K562 (cell line): ENCODE measurements at regions not wholly inside any gene's neighbourhood (a gene's known extent, or its start where the extent isn't known, plus 50 kb on each side); places are given as distances from the start of the nearest gene placed in this dataset.
A peak's percentile ranks its signal among the peaks of the same experiment; 100 is the strongest.

Source experiments
- ATF4 ChIP-seq: fragments of 450-650 bp; formaldehyde crosslinking; IDR thresholded peaks from 2 replicates; pipeline ENCODE4 v1.4.0; 2022; ENCODE audit warnings: mild to moderate bottlenecking, moderate library complexity
- CTBP1 ChIP-seq: fragments of 450-650 bp; IDR thresholded peaks from 2 replicates; pipeline ENCODE4 v1.6.1; 2016; ENCODE audit warnings: borderline replicate concordance
- ELF1 ChIP-seq: fragments of 200-800 bp; sonication (Bioruptor generic); IDR thresholded peaks from 2 replicates; pipeline ENCODE4 v1.6.1; 2016; ENCODE audit warnings: missing genetic modification characterization, missing compliant biosample characterization
- FOXK2 ChIP-seq, 2 experiments: fragments of 450-650 bp; IDR thresholded peaks in 1 of 2; conservative IDR thresholded peaks in 1 of 2; 2 replicates each; pipeline ENCODE4 v1.6.1; 2016; ENCODE audit warnings: low read depth in 2 of 2, mild to moderate bottlenecking in 1 of 2
- FOXO4 ChIP-seq: fragments of 450-650 bp; formaldehyde crosslinking; IDR thresholded peaks from 2 replicates; pipeline ENCODE4 v1.4.0; 2020; ENCODE audit warnings: mild to moderate bottlenecking, moderate library complexity
- GABPA ChIP-seq: fragments of 200-800 bp; sonication (Bioruptor generic); conservative IDR thresholded peaks from 2 replicates; pipeline ENCODE4 v1.6.1; 2016; ENCODE audit warnings: low read depth, missing genetic modification characterization, missing compliant biosample characterization
- HDAC1 ChIP-seq, 2 experiments: fragments of 450-650 bp; IDR thresholded peaks; 2 replicates each; pipeline ENCODE4 v1.6.1; 2016 to 2017; ENCODE audit warnings: inconsistent platforms in 1 of 2, mild to moderate bottlenecking in 1 of 2, moderate library complexity in 1 of 2
- HNRNPLL ChIP-seq: fragments of 200-400 bp; formaldehyde crosslinking; IDR thresholded peaks from 2 replicates; pipeline ENCODE4 v1.6.1; 2017; ENCODE audit warnings: low read length, low read depth, mild to moderate bottlenecking; ENCODE audit not compliant: poor library complexity, severe bottlenecking
- JUN ChIP-seq, 2 experiments: sonication (generic) in 1 of 2; formaldehyde crosslinking in 1 of 2; IDR thresholded peaks; 2 replicates each; pipeline versions ENCODE4 v1.6.1 to v1.8.0; 2012 to 2022; ENCODE audit warnings: borderline replicate concordance in 2 of 2, mild to moderate bottlenecking in 2 of 2, improper control_type of control experiment in 1 of 2, low read depth in 1 of 2, low read length in 1 of 2, missing genetic modification reagents in 1 of 2
- NCOA4 ChIP-seq: fragments of 450-650 bp; IDR thresholded peaks from 2 replicates; pipeline ENCODE4 v1.6.1; 2018; ENCODE audit warnings: mild to moderate bottlenecking; ENCODE audit not compliant: partially characterized antibody
- NR1H2 ChIP-seq: sonication (generic); formaldehyde crosslinking; IDR thresholded peaks from 2 replicates; pipeline ENCODE4 v1.4.0; 2020; ENCODE audit warnings: mild to moderate bottlenecking, missing genetic modification reagents
- PHB ChIP-seq: fragments of 250-450 bp; sonication (Bioruptor Pico); IDR thresholded peaks from 2 replicates; pipeline ENCODE4 v1.5.0; 2021
- TCF3 ChIP-seq: sonication (generic); formaldehyde crosslinking; IDR thresholded peaks from 2 replicates; pipeline ENCODE4 v1.4.0; 2020; ENCODE audit warnings: mild to moderate bottlenecking, missing genetic modification reagents
- ZNF830 ChIP-seq: fragments of 250-450 bp; sonication (Bioruptor Pico); IDR thresholded peaks from 2 replicates; pipeline ENCODE4 v1.5.0; 2021; ENCODE audit warnings: mild to moderate bottlenecking
- TF ChIP-seq, protein P1 (sequence below), 2 experiments: fragments of 450-650 bp; IDR thresholded peaks; 2 replicates each; pipeline ENCODE4 v1.6.1; 2016; ENCODE audit warnings: mild to moderate bottlenecking in 2 of 2, borderline replicate concordance in 1 of 2, low read depth in 1 of 2, moderate library complexity in 1 of 2
- TF ChIP-seq, protein P2 (sequence below): fragments of 250-450 bp; sonication (Bioruptor Pico); IDR thresholded peaks from 2 replicates; pipeline ENCODE4 v1.6.1; 2021; ENCODE audit warnings: mild to moderate bottlenecking

GRCh38 chr1:101291562-101292380, 55.0 kb downstream of the S1PR1 start (continued):
- TF ChIP-seq HNRNPLL: no peak
- TF ChIP-seq HDAC1 (IDR thresholded peaks at IDR 0.05): no peak
- TF ChIP-seq NR1H2 (CRISPR knock-in tag): no peak
- no peak for TF ChIP-seq PHB (CRISPR knock-in tag)
- TF ChIP-seq FOXK2 (conservative IDR thresholded peaks at IDR 0.05 in 1 of 2, IDR thresholded peaks at IDR 0.05 in 1 of 2; ENCODE audit: low read depth in 2 of 2): no peak
- no peak for TF ChIP-seq NCOA4
- TF ChIP-seq CTBP1: peak; percentile 54
- peak; percentile 68 for TF ChIP-seq TCF3 (CRISPR knock-in tag)
- TF ChIP-seq FOXO4 (CRISPR knock-in tag): no peak
- TF ChIP-seq JUN (IDR thresholded peaks at IDR 0.05; ENCODE audit: borderline replicate concordance, low read depth, low read length): 0 out of 2 replicates have a peak, but pooled peaks have one; percentile 11
- TF ChIP-seq JUN (CRISPR knock-in tag; IDR thresholded peaks at IDR 0.05; ENCODE audit: borderline replicate concordance): no peak
- no peak for TF ChIP-seq ZNF830
- peak; percentile 93 for TF ChIP-seq ATF4 (CRISPR knock-in tag)
- TF ChIP-seq GABPA: peak; percentile 29; the same call in 1 of the 2 replicates
- TF ChIP-seq ELF1: peak; percentile 42; the same call in 1 of the 2 replicates
- TF ChIP-seq, protein P1, sequence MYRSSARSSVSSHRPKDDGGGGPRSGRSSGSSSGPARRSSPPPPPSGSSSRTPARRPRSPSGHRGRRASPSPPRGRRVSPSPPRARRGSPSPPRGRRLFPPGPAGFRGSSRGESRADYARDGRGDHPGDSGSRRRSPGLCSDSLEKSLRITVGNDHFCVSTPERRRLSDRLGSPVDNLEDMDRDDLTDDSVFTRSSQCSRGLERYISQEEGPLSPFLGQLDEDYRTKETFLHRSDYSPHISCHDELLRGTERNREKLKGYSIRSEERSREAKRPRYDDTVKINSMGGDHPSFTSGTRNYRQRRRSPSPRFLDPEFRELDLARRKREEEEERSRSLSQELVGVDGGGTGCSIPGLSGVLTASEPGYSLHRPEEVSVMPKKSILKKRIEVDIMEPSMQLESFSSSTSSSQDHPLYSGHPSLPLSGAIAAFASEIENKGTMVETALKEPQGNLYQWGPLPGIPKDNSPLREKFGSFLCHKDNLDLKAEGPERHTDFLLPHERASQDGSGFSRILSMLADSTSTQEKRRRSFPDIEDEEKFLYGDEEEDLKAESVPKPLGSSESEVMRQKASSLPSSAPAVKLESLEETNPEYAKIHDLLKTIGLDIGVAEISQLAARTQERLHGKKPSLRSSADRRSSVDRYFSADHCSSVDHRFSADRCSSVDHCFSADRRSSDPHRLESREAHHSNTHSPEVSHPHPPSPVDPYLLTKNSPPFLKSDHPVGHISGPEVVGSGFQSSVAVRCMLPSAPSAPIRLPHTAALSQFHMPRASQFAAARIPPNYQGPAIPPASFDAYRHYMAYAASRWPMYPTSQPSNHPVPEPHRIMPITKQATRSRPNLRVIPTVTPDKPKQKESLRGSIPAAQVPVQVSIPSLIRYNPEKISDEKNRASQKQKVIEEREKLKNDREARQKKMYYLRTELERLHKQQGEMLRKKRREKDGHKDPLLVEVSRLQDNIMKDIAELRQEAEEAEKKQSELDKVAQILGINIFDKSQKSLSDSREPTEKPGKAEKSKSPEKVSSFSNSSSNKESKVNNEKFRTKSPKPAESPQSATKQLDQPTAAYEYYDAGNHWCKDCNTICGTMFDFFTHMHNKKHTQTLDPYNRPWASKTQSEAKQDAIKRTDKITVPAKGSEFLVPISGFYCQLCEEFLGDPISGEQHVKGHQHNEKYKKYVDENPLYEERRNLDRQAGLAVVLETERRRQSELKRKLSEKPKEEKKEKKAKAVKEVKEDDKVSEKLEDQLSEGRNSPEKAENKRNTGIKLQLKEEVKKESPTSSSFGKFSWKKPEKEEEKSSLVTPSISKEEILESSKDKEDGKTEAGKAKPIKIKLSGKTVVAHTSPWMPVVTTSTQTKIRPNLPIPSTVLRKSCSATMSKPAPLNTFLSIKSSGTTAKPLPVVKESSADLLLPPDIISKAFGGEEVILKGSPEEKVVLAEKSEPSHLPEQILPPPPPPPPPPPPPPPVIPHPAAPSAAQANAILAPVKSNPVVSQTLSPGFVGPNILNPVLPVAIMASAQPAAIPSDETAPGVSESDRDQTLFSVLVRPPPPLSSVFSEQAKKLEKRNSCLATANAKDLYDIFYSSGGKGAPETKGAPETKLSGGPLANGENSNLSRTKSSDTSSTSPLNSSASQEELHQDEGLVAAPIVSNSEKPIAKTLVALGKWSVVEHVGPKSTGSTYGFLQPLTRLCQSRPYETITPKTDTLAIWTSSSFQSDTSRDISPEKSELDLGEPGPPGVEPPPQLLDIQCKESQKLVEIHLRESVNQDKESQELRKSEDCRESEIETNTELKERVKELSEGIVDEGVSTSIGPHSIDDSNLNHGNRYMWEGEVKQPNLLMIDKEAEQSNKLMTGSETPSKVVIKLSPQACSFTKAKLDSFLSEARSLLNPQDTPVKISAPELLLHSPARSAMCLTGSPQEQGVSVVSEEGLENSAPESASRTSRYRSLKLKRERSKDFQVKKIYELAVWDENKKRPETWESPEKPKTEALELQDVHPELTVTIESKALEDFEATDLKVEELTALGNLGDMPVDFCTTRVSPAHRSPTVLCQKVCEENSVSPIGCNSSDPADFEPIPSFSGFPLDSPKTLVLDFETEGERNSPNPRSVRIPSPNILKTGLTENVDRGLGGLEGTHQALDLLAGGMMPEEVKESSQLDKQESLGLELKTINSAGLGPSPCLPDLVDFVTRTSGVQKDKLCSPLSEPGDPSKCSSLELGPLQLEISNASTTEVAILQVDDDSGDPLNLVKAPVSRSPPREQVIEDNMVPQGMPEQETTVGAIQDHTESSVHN (IDR thresholded peaks at IDR 0.05; ENCODE audit: borderline replicate concordance in 1 of 2, low read depth in 1 of 2): peak in 1 of 2 experiments; percentile 69; a peak in 2 of 4 replicates
- TF ChIP-seq, protein P2, sequence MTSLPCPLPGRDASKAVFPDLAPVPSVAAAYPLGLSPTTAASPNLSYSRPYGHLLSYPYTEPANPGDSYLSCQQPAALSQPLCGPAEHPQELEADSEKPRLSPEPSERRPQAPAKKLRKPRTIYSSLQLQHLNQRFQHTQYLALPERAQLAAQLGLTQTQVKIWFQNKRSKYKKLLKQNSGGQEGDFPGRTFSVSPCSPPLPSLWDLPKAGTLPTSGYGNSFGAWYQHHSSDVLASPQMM (CRISPR knock-in tag): no peak
